ENCODE measurements at regions not wholly inside any gene's neighbourhood (a gene's known extent, or its start where the extent isn't known, plus 50 kb on each side); places are given as distances from the start of the nearest gene placed in this dataset.

GRCh38 chr18:54506516-54507261 lies 84.4 kb upstream of the DYNAP start:
- Histone ChIP-seq H2AFZ (ENCODE audit: low read depth, low read length, severe bottlenecking) (no peak overlapping the region), H3K9ac (ENCODE audit: low read length) (no peak overlapping the region), H3K4me3 (ENCODE audit: insufficient read depth, low read length, poor library complexity, severe bottlenecking) (no peak overlapping the region), H3K27me3 (ENCODE audit: low read length) (no peaks in the 10 kb centered on the region), H3K36me3 (ENCODE audit: low read length) (no peaks in the 10 kb centered on the region), H3K79me2 (ENCODE audit: insufficient read depth, low read length) (no peaks in the 10 kb centered on the region), H4K20me1 (ENCODE audit: low read depth, low read length) (no peaks in the 10 kb centered on the region), H3K4me2 (ENCODE audit: low read depth, low read length, poor library complexity, severe bottlenecking) (no peak overlapping the region), H3K9me3 (ENCODE audit: insufficient read depth, low read length) (no peaks in the 10 kb centered on the region), H3F3A (ENCODE audit: insufficient read depth) (no peaks in the 10 kb centered on the region), H3K9me2 (replicated peaks; ENCODE audit: insufficient read depth, low read length) (no peaks in the 10 kb centered on the region), H3K27ac (ENCODE audit: low read depth, low read length) (no peak overlapping the region)
- TF ChIP-seq CTCF (IDR thresholded peaks at IDR 0.05; ENCODE audit: insufficient read depth, low read length, poor library complexity, severe bottlenecking) (no peak), EZH2phosphoT487 (conservative IDR thresholded peaks at IDR 0.05; ENCODE audit: low read length) (no peak)

- TF ChIP-seq CTCF (IDR thresholded peaks at IDR 0.05; ENCODE audit: insufficient read depth, low read length, poor library complexity, severe bottlenecking) = no peak
- TF ChIP-seq EZH2phosphoT487 (conservative IDR thresholded peaks at IDR 0.05; ENCODE audit: low read length) = no peak
- no peaks in the 10 kb centered on the region for H3K36me3 ChIP-seq (ENCODE audit: low read length)
- no peaks in the 10 kb centered on the region for H3K79me2 ChIP-seq (ENCODE audit: insufficient read depth, low read length)
- no peaks in the 10 kb centered on the region for H3K27me3 ChIP-seq (ENCODE audit: low read length)
- H3K9ac ChIP-seq (ENCODE audit: low read length) = no peak overlapping the region
- no peak overlapping the region for H3K4me3 ChIP-seq (ENCODE audit: insufficient read depth, low read length, poor library complexity, severe bottlenecking)
- H3F3A ChIP-seq (ENCODE audit: insufficient read depth) = no peaks in the 10 kb centered on the region
- H4K20me1 ChIP-seq (ENCODE audit: low read depth, low read length) = no peaks in the 10 kb centered on the region
- no peaks in the 10 kb centered on the region for H3K9me2 ChIP-seq (replicated peaks; ENCODE audit: insufficient read depth, low read length)
- no peaks in the 10 kb centered on the region for H3K9me3 ChIP-seq (ENCODE audit: insufficient read depth, low read length)
- no peak overlapping the region for H3K4me2 ChIP-seq (ENCODE audit: low read depth, low read length, poor library complexity, severe bottlenecking)
- no peak overlapping the region for H2AFZ ChIP-seq (ENCODE audit: low read depth, low read length, severe bottlenecking)
- H3K27ac ChIP-seq (ENCODE audit: low read depth, low read length) = no peak overlapping the region
These were observed 81.3 kb upstream of the DYNAP start for GRCh38 chr18:54509793-54510192.

- no peak overlapping the region for H3K9ac ChIP-seq (ENCODE audit: low read length)
- TF ChIP-seq EZH2phosphoT487 (conservative IDR thresholded peaks at IDR 0.05; ENCODE audit: low read length) (no peak), CTCF (IDR thresholded peaks at IDR 0.05; ENCODE audit: insufficient read depth, low read length, poor library complexity, severe bottlenecking) (no peak)
- H3K4me3 ChIP-seq (ENCODE audit: insufficient read depth, low read length, poor library complexity, severe bottlenecking) = no peak overlapping the region
- H3K36me3 ChIP-seq (ENCODE audit: low read length) = no peaks in the 10 kb centered on the region
- no peaks in the 10 kb centered on the region for H3K79me2 ChIP-seq (ENCODE audit: insufficient read depth, low read length)
- no peak overlapping the region for H2AFZ ChIP-seq (ENCODE audit: low read depth, low read length, severe bottlenecking)
- no peaks in the 10 kb centered on the region for H4K20me1 ChIP-seq (ENCODE audit: low read depth, low read length)
- no peaks in the 10 kb centered on the region for H3K9me2 ChIP-seq (replicated peaks; ENCODE audit: insufficient read depth, low read length)
- H3K9me3 ChIP-seq (ENCODE audit: insufficient read depth, low read length) = no peaks in the 10 kb centered on the region
- no peak overlapping the region for H3K27ac ChIP-seq (ENCODE audit: low read depth, low read length)
- no peaks in the 10 kb centered on the region for H3K27me3 ChIP-seq (ENCODE audit: low read length)
- no peak overlapping the region for H3K4me2 ChIP-seq (ENCODE audit: low read depth, low read length, poor library complexity, severe bottlenecking)
- no peaks in the 10 kb centered on the region for H3F3A ChIP-seq (ENCODE audit: insufficient read depth)
These were observed 75.9 kb upstream of the DYNAP start for GRCh38 chr18:54515149-54515548.
